ENCODE measurements at regions not wholly inside any gene's neighbourhood (a gene's known extent, or its start where the extent isn't known, plus 50 kb on each side); places are given as distances from the start of the nearest gene placed in this dataset.

GRCh38 chr3:83769791-83770663, 1188.8 kb upstream of the CADM2 start:
- Histone ChIP-seq H4K20me1 (ENCODE audit: control insufficient read depth, insufficient read depth, low read depth, low read length) (no peaks in the 10 kb centered on the region), H3F3A (ENCODE audit: control insufficient read depth, insufficient read depth) (no peaks in the 10 kb centered on the region), H3K9me3 (ENCODE audit: control insufficient read depth, insufficient read depth, low read length) (no peaks in the 10 kb centered on the region), H3K79me2 (ENCODE audit: control insufficient read depth, low read length) (no peaks in the 10 kb centered on the region), H3K9me2 (replicated peaks; ENCODE audit: control insufficient read depth, low read length) (no peaks in the 10 kb centered on the region), H3K4me3 (ENCODE audit: low read length) (no peak overlapping the region), H3K36me3 (ENCODE audit: control insufficient read depth, low read length) (no peaks in the 10 kb centered on the region), H3K27me3 (ENCODE audit: control insufficient read depth, low read length) (no peaks in the 10 kb centered on the region), H3K4me1 (ENCODE audit: control insufficient read depth, low read length) (no peaks in the 10 kb centered on the region), H3K27ac (ENCODE audit: low read depth, low read length) (no peak overlapping the region), H3K4me2 (ENCODE audit: low read length) (no peak overlapping the region)
- TF ChIP-seq, protein P1, sequence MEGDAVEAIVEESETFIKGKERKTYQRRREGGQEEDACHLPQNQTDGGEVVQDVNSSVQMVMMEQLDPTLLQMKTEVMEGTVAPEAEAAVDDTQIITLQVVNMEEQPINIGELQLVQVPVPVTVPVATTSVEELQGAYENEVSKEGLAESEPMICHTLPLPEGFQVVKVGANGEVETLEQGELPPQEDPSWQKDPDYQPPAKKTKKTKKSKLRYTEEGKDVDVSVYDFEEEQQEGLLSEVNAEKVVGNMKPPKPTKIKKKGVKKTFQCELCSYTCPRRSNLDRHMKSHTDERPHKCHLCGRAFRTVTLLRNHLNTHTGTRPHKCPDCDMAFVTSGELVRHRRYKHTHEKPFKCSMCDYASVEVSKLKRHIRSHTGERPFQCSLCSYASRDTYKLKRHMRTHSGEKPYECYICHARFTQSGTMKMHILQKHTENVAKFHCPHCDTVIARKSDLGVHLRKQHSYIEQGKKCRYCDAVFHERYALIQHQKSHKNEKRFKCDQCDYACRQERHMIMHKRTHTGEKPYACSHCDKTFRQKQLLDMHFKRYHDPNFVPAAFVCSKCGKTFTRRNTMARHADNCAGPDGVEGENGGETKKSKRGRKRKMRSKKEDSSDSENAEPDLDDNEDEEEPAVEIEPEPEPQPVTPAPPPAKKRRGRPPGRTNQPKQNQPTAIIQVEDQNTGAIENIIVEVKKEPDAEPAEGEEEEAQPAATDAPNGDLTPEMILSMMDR (IDR thresholded peaks at IDR 0.05; ENCODE audit: low read depth, low read length, poor library complexity, severe bottlenecking) = no peak
- no peak for TF ChIP-seq EZH2phosphoT487 (IDR thresholded peaks at IDR 0.05; ENCODE audit: borderline replicate concordance, low read length)

GRCh38 chr3:83770664-83771402, 1188.0 kb upstream of the CADM2 start:
- Histone ChIP-seq H3K4me2 (ENCODE audit: low read length) (no peak overlapping the region), H3K27me3 (ENCODE audit: control insufficient read depth, low read length) (no peaks in the 10 kb centered on the region), H3F3A (ENCODE audit: control insufficient read depth, insufficient read depth) (no peaks in the 10 kb centered on the region), H3K4me3 (ENCODE audit: low read length) (no peak overlapping the region), H3K79me2 (ENCODE audit: control insufficient read depth, low read length) (no peaks in the 10 kb centered on the region), H3K36me3 (ENCODE audit: control insufficient read depth, low read length) (no peaks in the 10 kb centered on the region), H4K20me1 (ENCODE audit: control insufficient read depth, insufficient read depth, low read depth, low read length) (no peaks in the 10 kb centered on the region), H3K9me2 (replicated peaks; ENCODE audit: control insufficient read depth, low read length) (no peaks in the 10 kb centered on the region), H3K9me3 (ENCODE audit: control insufficient read depth, insufficient read depth, low read length) (no peaks in the 10 kb centered on the region), H3K4me1 (ENCODE audit: control insufficient read depth, low read length) (no peaks in the 10 kb centered on the region), H3K27ac (ENCODE audit: low read depth, low read length) (no peak overlapping the region)
- TF ChIP-seq, protein P1 (IDR thresholded peaks at IDR 0.05; ENCODE audit: low read depth, low read length, poor library complexity, severe bottlenecking) = no peak
- no peak for TF ChIP-seq EZH2phosphoT487 (IDR thresholded peaks at IDR 0.05; ENCODE audit: borderline replicate concordance, low read length)

DNA sequence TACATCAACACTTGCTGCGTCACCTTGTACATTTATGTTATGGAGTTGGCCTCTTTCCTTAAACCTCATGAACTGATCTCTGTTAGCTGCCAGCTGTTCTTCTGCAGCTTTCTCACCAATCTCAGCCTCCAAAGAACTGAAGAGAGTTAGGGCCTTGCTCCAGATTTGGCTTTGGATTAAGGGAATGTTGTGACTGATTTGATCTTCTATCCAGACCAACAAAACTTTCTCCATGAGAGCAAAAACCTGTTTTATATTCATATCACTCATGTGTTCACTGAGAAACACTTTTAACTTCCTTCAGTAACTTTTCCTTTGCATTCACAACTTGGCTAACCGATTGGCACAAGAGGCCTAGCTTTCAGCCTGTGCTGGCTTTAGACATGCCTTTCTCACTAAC, 1156.0 kb upstream of the CADM2 start:
- no peak overlapping the region for H3K27ac ChIP-seq (ENCODE audit: low read depth, low read length)
- no peak overlapping the region for H3K4me3 ChIP-seq (ENCODE audit: low read length)
- no peaks in the 10 kb centered on the region for H3K9me3 ChIP-seq (ENCODE audit: control insufficient read depth, insufficient read depth, low read length)
- no peak overlapping the region for H3K4me2 ChIP-seq (ENCODE audit: low read length)
- H4K20me1 ChIP-seq (ENCODE audit: control insufficient read depth, insufficient read depth, low read depth, low read length) = no peaks in the 10 kb centered on the region
- H3K4me1 ChIP-seq (ENCODE audit: control insufficient read depth, low read length) = no peaks in the 10 kb centered on the region
- H3K79me2 ChIP-seq (ENCODE audit: control insufficient read depth, low read length) = no peaks in the 10 kb centered on the region
- H3F3A ChIP-seq (ENCODE audit: control insufficient read depth, insufficient read depth) = no peaks in the 10 kb centered on the region
- no peaks in the 10 kb centered on the region for H3K36me3 ChIP-seq (ENCODE audit: control insufficient read depth, low read length)
- TF ChIP-seq, protein P1 (IDR thresholded peaks at IDR 0.05; ENCODE audit: low read depth, low read length, poor library complexity, severe bottlenecking) = no peak
- no peak for TF ChIP-seq EZH2phosphoT487 (IDR thresholded peaks at IDR 0.05; ENCODE audit: borderline replicate concordance, low read length)
- no peaks in the 10 kb centered on the region for H3K9me2 ChIP-seq (replicated peaks; ENCODE audit: control insufficient read depth, low read length)
- no peaks in the 10 kb centered on the region for H3K27me3 ChIP-seq (ENCODE audit: control insufficient read depth, low read length)

Measured in DOHH2 (cell line).